ENCODE measurements at regions not wholly inside any gene's neighbourhood (a gene's known extent, or its start where the extent isn't known, plus 50 kb on each side); places are given as distances from the start of the nearest gene placed in this dataset.
"Not testable (repeated sequence)": the region's sequence is repeated elsewhere in the genome, so short reads cannot be mapped to it uniquely, and the experiment has no call there.

DNA sequence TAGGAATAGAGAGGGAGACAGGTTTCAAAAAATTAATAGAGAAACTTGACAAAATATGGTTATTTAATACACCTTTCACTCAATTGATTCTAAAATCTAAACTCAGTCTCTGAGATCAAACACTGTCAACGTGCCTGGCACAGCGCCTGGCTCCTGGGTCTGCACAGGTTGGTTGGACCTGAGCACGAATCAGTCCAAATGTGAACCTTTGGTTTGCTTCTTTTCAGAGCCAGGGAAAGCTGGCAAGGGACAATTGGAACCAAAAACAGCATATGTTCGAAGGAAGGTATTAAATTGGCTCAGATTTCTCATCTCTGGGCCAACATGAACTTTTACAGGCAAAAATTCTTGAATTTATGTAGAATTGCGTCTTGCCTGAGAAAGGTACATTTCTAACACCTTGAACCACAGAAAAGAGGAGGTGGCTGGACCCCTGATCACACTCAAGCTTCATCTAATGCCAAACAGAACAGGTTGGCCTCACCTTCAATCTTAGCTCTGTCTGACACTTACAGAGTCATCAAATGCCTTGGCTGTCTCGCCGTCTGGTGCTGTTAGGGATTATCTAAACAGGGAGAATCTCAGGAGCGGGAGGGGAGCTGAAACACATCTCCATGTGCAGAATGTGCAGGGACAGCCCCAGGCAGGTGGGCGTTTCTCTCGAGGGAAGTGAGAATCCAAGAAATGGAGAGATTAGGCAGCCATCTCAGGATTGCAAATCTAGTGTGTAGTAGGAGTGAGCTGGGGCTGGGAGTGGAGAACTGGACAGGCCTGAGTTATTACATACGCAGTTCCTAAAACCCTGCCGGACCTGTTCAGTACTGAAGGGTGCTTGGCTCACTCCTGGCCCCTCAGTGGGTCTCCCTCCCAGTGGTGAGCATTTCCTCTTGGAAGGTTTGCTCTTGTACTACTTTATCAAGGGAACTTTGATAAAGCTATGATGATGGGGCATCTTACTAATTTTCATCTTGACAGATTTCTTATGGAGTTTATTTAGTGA lies 442.2 kb upstream of the B3GAT1 start:
- H3K27ac ChIP-seq = no peak overlapping the region
- no peaks in the 10 kb centered on the region for H3K36me3 ChIP-seq
- H3K4me2 ChIP-seq = no peak overlapping the region
- H3K9ac ChIP-seq = no peak overlapping the region
- H3K9me3 ChIP-seq = no peaks in the 10 kb centered on the region
- no peak for TF ChIP-seq Cebpa-rat (IDR thresholded peaks at IDR 0.05)
- no peak overlapping the region for H3K4me3 ChIP-seq
- H3K27me3 ChIP-seq = no peaks in the 10 kb centered on the region
- H3K4me1 ChIP-seq = peaks cover 12% of the 10 kb centered on the region; the same call in 1 of the 2 replicates
- no peaks in the 10 kb centered on the region for H4K20me1 ChIP-seq

DNA sequence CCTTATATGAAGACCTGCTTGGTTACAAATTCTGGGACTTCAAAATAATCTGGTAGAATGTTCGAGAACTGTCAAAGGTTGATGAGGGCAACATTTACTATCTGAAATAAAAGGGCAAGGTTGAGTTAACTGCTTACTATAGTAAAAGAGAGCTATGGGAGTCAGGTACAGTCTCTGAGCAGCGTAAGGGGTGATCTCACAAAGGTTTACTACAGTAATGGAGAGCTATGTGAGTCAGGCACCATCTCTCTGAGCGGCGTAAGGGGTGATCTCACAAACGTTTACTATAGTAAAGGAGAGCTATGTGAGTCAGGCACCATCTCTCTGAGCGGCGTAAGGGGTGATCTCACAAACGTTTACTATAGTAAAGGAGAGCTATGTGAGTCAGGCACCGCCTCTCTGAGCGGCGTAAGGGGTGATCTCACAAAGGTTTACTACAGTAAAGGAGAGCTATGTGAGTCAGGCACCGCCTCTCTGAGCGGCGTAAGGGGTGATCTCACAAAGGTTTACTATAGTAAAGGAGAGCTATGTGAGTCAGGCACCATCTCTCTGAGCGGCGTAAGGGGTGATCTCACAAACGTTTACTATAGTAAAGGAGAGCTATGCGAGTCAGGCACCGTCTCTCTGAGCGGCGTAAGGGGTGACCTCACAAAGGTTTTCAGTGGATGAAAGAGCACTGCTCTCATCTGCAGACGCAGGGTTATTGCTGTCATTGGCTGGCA lies 439.6 kb upstream of the B3GAT1 start:
- H3K27ac ChIP-seq, H3K9me3 ChIP-seq, H3K4me2 ChIP-seq, H3K36me3 ChIP-seq, H3K4me1 ChIP-seq, H3K27me3 ChIP-seq, H3K4me3 ChIP-seq, H3K9ac ChIP-seq, H4K20me1 ChIP-seq: not testable (repeated sequence)

DNA sequence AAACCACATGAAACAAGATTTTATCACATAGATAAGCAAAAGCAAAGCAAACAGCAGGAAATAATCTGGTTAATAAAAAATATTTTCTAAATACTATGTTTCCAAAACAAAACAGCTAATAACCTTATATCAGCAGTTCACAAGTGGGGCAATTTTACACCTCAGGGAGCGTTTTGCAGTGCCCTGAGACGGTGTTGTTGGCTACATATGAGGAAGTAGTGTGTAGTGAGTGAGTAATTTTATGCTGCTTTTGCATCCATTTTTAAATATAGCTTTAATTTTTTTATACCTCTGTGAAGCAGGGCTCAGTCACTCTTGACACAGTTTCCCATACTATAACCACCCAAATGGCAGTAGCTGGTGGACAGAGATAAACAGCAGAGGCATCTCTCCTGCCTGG lies 438.5 kb upstream of the B3GAT1 start:
- no peaks in the 10 kb centered on the region for H3K4me1 ChIP-seq
- no peaks in the 10 kb centered on the region for H4K20me1 ChIP-seq
- no peaks in the 10 kb centered on the region for H3K27me3 ChIP-seq
- H3K36me3 ChIP-seq = no peaks in the 10 kb centered on the region
- no peak overlapping the region for H3K4me3 ChIP-seq
- no peak for TF ChIP-seq Cebpa-rat (IDR thresholded peaks at IDR 0.05)
- H3K27ac ChIP-seq = no peak overlapping the region
- H3K9ac ChIP-seq = no peak overlapping the region
- no peak overlapping the region for H3K4me2 ChIP-seq
- no peaks in the 10 kb centered on the region for H3K9me3 ChIP-seq

DNA sequence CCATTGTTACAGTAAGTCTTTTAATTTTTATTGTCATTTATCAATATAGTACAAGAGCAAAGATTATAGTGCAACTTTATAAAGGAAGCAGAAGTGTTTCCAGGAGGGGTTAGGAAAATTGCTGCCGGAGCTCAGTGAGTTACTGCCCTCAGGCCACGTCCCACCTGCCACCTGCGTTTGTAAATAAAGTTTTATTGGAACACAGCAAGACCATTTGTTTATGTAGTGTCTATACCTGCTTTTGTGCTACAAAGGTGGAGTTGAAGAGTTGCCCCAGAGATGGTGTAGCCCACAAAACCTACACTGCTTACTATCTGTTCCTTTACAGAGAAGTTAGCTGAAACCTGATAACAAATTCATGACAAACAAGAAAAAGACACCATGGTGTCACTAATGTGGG lies 437.8 kb upstream of the B3GAT1 start:
- no peaks in the 10 kb centered on the region for H3K9me3 ChIP-seq
- H4K20me1 ChIP-seq = no peaks in the 10 kb centered on the region
- H3K27ac ChIP-seq = no peak overlapping the region
- no peak overlapping the region for H3K9ac ChIP-seq
- H3K36me3 ChIP-seq = no peaks in the 10 kb centered on the region
- H3K27me3 ChIP-seq = no peaks in the 10 kb centered on the region
- H3K4me2 ChIP-seq = no peak overlapping the region
- H3K4me3 ChIP-seq = no peak overlapping the region
- TF ChIP-seq Cebpa-rat (IDR thresholded peaks at IDR 0.05) = no peak
- H3K4me1 ChIP-seq = no peaks in the 10 kb centered on the region

DNA sequence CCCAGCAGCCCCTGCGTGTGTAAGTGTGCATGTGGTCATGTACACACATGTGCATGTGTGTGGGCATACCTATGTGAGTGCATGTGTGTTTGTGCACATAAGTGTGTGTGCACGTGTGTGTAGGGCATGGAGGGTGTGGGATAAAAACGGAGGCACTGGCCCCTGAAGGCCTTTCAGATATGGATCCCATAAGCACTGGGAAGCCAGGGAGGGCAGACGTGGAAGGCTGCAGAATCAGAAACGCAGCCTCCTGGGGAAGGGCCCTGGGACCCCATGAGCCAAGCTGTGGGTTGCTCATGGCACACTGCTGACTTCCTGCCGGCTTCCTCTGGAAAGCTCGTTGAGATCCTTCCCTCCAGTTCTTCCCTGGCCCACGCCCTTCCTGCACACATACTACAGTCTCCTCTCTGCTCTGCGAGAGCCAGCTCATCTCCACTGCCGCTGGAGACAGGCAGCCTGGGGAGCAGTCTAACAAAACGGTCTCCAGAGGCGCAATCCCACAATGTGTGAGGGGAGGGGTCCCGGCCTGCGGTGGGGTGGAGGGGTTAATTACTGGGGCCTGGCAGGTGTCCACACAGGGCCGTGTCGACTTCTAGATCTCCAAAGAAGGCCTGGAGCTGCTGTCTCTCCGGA lies 435.2 kb upstream of the B3GAT1 start:
- Histone ChIP-seq H3K27ac (no peak overlapping the region), H3K27me3 (no peaks in the 10 kb centered on the region), H3K4me2 (no peak overlapping the region), H4K20me1 (no peaks in the 10 kb centered on the region), H3K4me1 (peaks cover 23% of the 10 kb centered on the region), H3K4me3 (no peak overlapping the region), H3K36me3 (no peaks in the 10 kb centered on the region), H3K9ac (no peak overlapping the region), H3K9me3 (no peaks in the 10 kb centered on the region)
- no peak for TF ChIP-seq Cebpa-rat (IDR thresholded peaks at IDR 0.05)

DNA sequence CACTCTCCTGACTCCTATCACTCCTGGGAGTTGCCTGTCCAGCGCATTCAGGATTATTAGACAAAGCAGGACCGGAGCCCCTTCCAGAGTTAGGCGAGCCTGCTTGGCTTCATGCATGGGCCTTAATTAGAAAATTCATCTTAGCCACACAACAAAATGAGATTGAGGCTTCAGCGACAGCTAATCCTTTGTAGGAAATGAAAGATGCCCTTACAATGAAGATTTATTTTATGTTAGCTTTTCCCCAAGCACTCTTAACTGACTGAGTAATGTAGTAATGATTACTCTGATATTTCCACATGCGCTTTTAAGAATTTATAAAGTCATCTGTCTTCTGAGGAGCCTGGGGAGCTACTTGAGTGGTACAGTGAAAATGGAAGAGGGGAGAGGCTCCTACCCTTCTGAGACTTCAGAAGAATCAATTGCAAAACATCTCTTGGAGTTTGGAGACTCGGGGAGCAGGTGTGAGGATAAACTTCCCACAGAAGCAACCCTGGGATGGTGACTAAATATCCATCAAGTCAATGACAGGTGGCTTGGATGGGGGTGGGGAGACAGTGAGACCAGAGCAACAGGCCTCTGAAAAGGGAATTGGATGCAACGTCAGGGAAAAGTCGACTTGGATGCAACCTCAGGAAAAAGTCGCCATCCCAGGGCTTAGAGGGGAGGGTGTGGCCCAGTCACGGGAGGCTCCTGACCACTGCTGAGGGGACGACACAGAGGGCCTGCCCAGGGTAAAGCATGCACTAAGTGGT lies 434.5 kb upstream of the B3GAT1 start:
- no peaks in the 10 kb centered on the region for H3K9me3 ChIP-seq
- H3K4me2 ChIP-seq = no peak overlapping the region
- peaks cover 30% of the 10 kb centered on the region for H3K4me1 ChIP-seq
- H3K36me3 ChIP-seq = no peaks in the 10 kb centered on the region
- no peak overlapping the region for H3K9ac ChIP-seq
- H3K27ac ChIP-seq = no peak overlapping the region
- TF ChIP-seq Cebpa-rat (IDR thresholded peaks at IDR 0.05) = no peak
- no peak overlapping the region for H3K4me3 ChIP-seq
- no peaks in the 10 kb centered on the region for H4K20me1 ChIP-seq
- H3K27me3 ChIP-seq = no peaks in the 10 kb centered on the region

DNA sequence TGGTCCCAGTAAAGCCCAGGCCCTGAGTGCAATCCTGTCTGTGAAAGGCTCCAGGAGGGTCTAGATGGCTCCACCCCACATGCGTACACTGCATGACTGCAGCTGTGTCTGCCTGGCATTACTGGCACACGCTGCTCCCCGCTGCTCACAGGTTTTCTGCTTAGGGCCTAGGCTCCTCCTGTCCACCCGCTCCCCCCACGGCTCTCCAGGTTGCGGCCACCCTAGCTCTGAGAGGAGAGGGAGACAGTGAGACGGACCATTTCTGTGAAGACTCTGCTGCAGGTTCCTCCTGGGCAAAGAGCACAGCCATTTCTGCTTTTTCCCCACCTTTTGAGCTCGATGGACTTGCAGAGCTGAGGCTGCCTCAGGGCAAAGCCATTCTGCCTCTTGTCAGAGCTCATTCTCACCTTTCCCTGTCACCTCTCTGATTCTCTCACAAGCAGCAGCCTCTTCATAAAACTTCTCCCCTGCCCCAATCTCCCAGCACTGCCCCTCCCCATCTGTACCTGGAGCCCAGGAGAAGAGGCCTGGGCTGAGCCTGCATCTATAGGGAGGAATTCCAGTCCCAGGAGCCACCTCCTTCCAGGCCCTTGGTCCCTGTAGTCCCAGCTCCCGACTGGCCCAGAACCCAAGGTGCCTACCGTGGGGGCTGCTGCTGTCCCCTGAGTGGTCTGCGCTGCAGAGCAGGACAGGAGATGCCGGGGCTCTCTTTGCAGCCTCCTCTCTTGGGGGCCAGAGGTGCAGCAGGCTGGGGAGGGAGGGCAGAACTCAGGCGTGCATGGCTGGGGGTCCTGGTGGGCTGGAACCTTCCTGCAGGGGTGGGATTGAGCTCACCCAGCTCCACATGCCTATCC lies 433.7 kb upstream of the B3GAT1 start:
- peaks cover 35% of the 10 kb centered on the region for H3K4me1 ChIP-seq
- H3K36me3 ChIP-seq = no peaks in the 10 kb centered on the region
- no peaks in the 10 kb centered on the region for H3K9me3 ChIP-seq
- no peak for TF ChIP-seq Cebpa-rat (IDR thresholded peaks at IDR 0.05)
- no peak overlapping the region for H3K9ac ChIP-seq
- no peak overlapping the region for H3K4me2 ChIP-seq
- no peaks in the 10 kb centered on the region for H4K20me1 ChIP-seq
- H3K27me3 ChIP-seq = no peaks in the 10 kb centered on the region
- H3K27ac ChIP-seq = no peak overlapping the region
- no peak overlapping the region for H3K4me3 ChIP-seq

DNA sequence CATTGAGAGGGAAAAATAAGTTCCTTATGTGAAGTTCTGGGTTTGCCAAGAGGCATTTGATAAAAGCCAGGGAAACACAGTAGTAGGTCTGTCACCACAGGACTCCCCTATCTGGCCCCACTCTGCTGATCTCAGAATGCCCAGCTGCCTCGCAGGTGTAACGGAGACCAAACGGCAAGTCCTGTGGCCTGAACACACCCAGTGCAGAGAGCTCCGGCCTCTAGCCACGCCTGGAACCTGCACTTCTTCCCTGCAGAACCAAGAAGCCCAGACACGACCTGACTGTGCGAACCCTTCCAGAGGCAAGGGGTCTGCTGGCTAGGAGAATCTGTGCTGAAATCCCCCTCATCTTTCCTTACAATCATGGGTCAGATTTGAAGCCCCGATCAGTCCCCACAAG lies 432.8 kb upstream of the B3GAT1 start:
- H3K27me3 ChIP-seq = no peaks in the 10 kb centered on the region

DNA sequence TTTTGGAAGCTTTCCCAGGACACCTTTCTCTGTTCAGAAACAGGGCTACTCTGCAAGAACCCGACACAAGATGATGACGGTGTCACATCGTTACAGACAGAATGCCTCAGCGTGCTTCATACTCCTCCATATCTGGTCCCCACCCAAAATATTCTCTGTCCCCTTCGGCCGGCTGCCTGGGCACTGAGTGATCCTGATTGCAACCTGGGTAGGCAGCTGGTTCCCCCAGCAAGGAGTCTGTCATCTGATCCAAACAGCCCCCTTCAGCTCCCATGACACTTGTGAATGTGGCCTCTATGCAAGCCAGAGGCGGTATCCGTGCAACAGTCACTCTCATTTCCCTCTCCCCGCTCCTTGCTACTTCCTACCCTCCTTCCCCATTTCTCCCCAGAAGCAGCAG lies 431.7 kb upstream of the B3GAT1 start:
- H3K4me3 ChIP-seq = no peak overlapping the region
- H3K4me2 ChIP-seq = peak overlapping the region; percentile 78
- peaks cover 36% of the 10 kb centered on the region for H3K4me1 ChIP-seq
- no peaks in the 10 kb centered on the region for H3K27me3 ChIP-seq
- H4K20me1 ChIP-seq = no peaks in the 10 kb centered on the region
- no peaks in the 10 kb centered on the region for H3K36me3 ChIP-seq
- H3K9ac ChIP-seq = no peak overlapping the region
- no peak for TF ChIP-seq Cebpa-rat (IDR thresholded peaks at IDR 0.05)
- no peak overlapping the region for H3K27ac ChIP-seq
- H3K9me3 ChIP-seq = no peaks in the 10 kb centered on the region

More for the DNA sequence above, 432.8 kb upstream of the B3GAT1 start:
- H4K20me1 ChIP-seq = no peaks in the 10 kb centered on the region
- H3K36me3 ChIP-seq = no peaks in the 10 kb centered on the region
- no peak overlapping the region for H3K4me3 ChIP-seq
- H3K4me2 ChIP-seq = no peak overlapping the region
- H3K27ac ChIP-seq = no peak overlapping the region
- no peak for TF ChIP-seq Cebpa-rat (IDR thresholded peaks at IDR 0.05)
- no peak overlapping the region for H3K9ac ChIP-seq
- no peaks in the 10 kb centered on the region for H3K9me3 ChIP-seq
- peaks cover 35% of the 10 kb centered on the region for H3K4me1 ChIP-seq
